H1 (cell line): ENCODE measurements at regions not wholly inside any gene's neighbourhood (a gene's known extent, or its start where the extent isn't known, plus 50 kb on each side); places are given as distances from the start of the nearest gene placed in this dataset.

ENCODE experiments used
- CTCF ChIA-PET: fragments of 300-600 bp; sonication (Branson Sonifier 250); formaldehyde crosslinking; loops from one replicate; lab custom pipeline; 2021; ENCODE audit not compliant: partially characterized antibody; lab: Charles Lee
- POLR2A ChIA-PET: fragments of 300-600 bp; sonication (Branson Sonifier 250); formaldehyde crosslinking; loops from one replicate; lab custom pipeline; 2021; ENCODE audit warnings: inconsistent platforms; ENCODE audit not compliant: partially characterized antibody; lab: Charles Lee
- DNase-seq, 2 experiments: peaks; one replicate each; pipeline versions ENCODE4 v3.0.0 to v3.0.0-alpha.2; 2010 to 2022; ENCODE audit warnings: low spot score in 2 of 2, low read depth in 1 of 2, mixed read lengths in 1 of 2
- FAIRE-seq: peaks from 2 replicates; lab custom pipeline; 2011; peaks lifted over from hg19 to GRCh38; lab: Jason Lieb, UNC
- H2AFZ ChIP-seq: 2 replicates; pipeline ENCODE4 v1.8.1; 2012; ENCODE audit warnings: low read length, inconsistent platforms
- H2AK5ac ChIP-seq: 2 replicates; pipeline ENCODE4 v1.6.1; 2013; ENCODE audit warnings: low read depth, low read length
- H2BK120ac ChIP-seq: replicated peaks from 2 replicates; pipeline ENCODE3; 2013; ENCODE audit warnings: low read depth, low read length, inconsistent platforms
- H2BK12ac ChIP-seq: 2 replicates; pipeline ENCODE4 v1.6.1; 2013; ENCODE audit warnings: low read depth, low read length
- H2BK15ac ChIP-seq: 2 replicates; pipeline ENCODE4 v1.6.1; 2013; ENCODE audit warnings: low read length
- H2BK20ac ChIP-seq: 2 replicates; pipeline ENCODE4 v1.6.1; 2013; ENCODE audit warnings: low read length
- H2BK5ac ChIP-seq: 2 replicates; pipeline ENCODE4 v1.6.1; 2013; ENCODE audit warnings: low read depth, low read length
- H3K14ac ChIP-seq: 2 replicates; pipeline ENCODE4 v1.6.1; 2013; ENCODE audit warnings: inconsistent platforms; ENCODE audit not compliant: insufficient read length
- H3K18ac ChIP-seq: 2 replicates; pipeline ENCODE4 v1.6.1; 2013; ENCODE audit warnings: low read length; ENCODE audit errors: extremely low read depth
- H3K23ac ChIP-seq: 2 replicates; pipeline ENCODE4 v1.6.1; 2013; ENCODE audit warnings: inconsistent platforms; ENCODE audit not compliant: insufficient read length
- H3K23me2 ChIP-seq: 2 replicates; pipeline ENCODE4 v1.6.1; 2013; ENCODE audit warnings: low read depth, low read length
- H3K27ac ChIP-seq: 2 replicates; pipeline ENCODE4 v1.6.1; 2011; ENCODE audit warnings: low read depth, low read length, inconsistent platforms
- H3K27me3 ChIP-seq, 4 experiments: replicated peaks in 1 of 4; 1 replicate in 1 of 4; 2 replicates in 3 of 4; pipeline versions ENCODE4 v1.6.1 to v1.8.1; 2011 to 2013; ENCODE audit warnings: low read length in 3 of 4, mild to moderate bottlenecking in 3 of 4, inconsistent platforms in 2 of 4, mixed read lengths in 2 of 4, moderate library complexity in 1 of 4; ENCODE audit not compliant: control insufficient read depth in 3 of 4, insufficient read depth in 3 of 4; ENCODE audit errors: extremely low read depth in 1 of 4
- H3K36me3 ChIP-seq, 4 experiments: 2 replicates each; pipeline versions ENCODE4 v1.6.1 to v1.8.1; 2011 to 2013; ENCODE audit warnings: mild to moderate bottlenecking in 4 of 4, low read length in 3 of 4, moderate library complexity in 2 of 4, control low read depth in 1 of 4, inconsistent platforms in 1 of 4; ENCODE audit not compliant: insufficient read depth in 4 of 4, control insufficient read depth in 2 of 4
- H3K4ac ChIP-seq: replicated peaks from 2 replicates; pipeline ENCODE3; 2013; ENCODE audit warnings: low read length, low read depth, mixed read lengths, inconsistent platforms; ENCODE audit not compliant: insufficient read length
- H3K4me1 ChIP-seq, 4 experiments: replicated peaks in 1 of 4; 1 replicate in 1 of 4; 2 replicates in 3 of 4; pipeline versions ENCODE4 v1.6.1 to v1.8.1; 2011 to 2013; ENCODE audit warnings: low read length in 3 of 4, inconsistent platforms in 2 of 4, mixed read lengths in 1 of 4; ENCODE audit not compliant: insufficient read depth in 4 of 4, control insufficient read depth in 3 of 4
- H3K4me2 ChIP-seq, 2 experiments: 2 replicates each; pipeline versions ENCODE4 v1.6.1 to v1.8.1; 2011 to 2013; ENCODE audit warnings: low read depth in 2 of 2, low read length in 2 of 2, control low read depth in 1 of 2, inconsistent platforms in 1 of 2, mild to moderate bottlenecking in 1 of 2; ENCODE audit not compliant: insufficient read depth in 1 of 2
- H3K4me3 ChIP-seq, 4 experiments: fragments of 200-600, 300-600 bp in 1 of 4; sonication (generic), shearing (Covaris generic), sonication (Bioruptor Twin) in 1 of 4; 2 replicates each; pipeline versions ENCODE4 v1.5.1 to v1.8.1; 2011 to 2016; ENCODE audit warnings: low read length in 4 of 4, low read depth in 3 of 4, control low read depth in 2 of 4, inconsistent platforms in 2 of 4, mild to moderate bottlenecking in 2 of 4, mixed read lengths in 1 of 4, moderate library complexity in 1 of 4; ENCODE audit not compliant: insufficient read depth in 2 of 4; ENCODE audit errors: extremely low read depth in 1 of 4
- H3K56ac ChIP-seq: replicated peaks from 2 replicates; pipeline ENCODE3; 2013; ENCODE audit warnings: low read depth, mild to moderate bottlenecking, mixed read lengths, low read length, inconsistent platforms; ENCODE audit not compliant: insufficient read length
- H3K79me1 ChIP-seq: 2 replicates; pipeline ENCODE4 v1.6.1; 2013; ENCODE audit warnings: low read depth, low read length, control low read depth
- H3K79me2 ChIP-seq, 2 experiments: 2 replicates each; pipeline versions ENCODE4 v1.6.1 to v1.8.1; 2012 to 2013; ENCODE audit warnings: low read length in 2 of 2, mild to moderate bottlenecking in 2 of 2, inconsistent platforms in 1 of 2; ENCODE audit not compliant: insufficient read depth in 2 of 2, control insufficient read depth in 1 of 2
- H3K9ac ChIP-seq, 4 experiments: replicated peaks in 1 of 4; 1 replicate in 1 of 4; 2 replicates in 3 of 4; pipeline versions ENCODE4 v1.6.1 to v1.8.1; 2011 to 2013; ENCODE audit warnings: low read depth in 3 of 4, low read length in 3 of 4, control low read depth in 2 of 4, mild to moderate bottlenecking in 2 of 4, moderate library complexity in 2 of 4, inconsistent platforms in 1 of 4; ENCODE audit errors: extremely low read depth in 1 of 4
- H3K9me3 ChIP-seq, 2 experiments: 2 replicates each; pipeline versions ENCODE4 v1.6.1 to v1.8.1; 2012 to 2013; ENCODE audit warnings: mild to moderate bottlenecking in 2 of 2, moderate library complexity in 2 of 2, control low read depth in 1 of 2, inconsistent platforms in 1 of 2, low read depth in 1 of 2, low read length in 1 of 2, mixed read lengths in 1 of 2; ENCODE audit not compliant: insufficient read depth in 2 of 2
- H4K20me1 ChIP-seq, 2 experiments: replicated peaks in 1 of 2; 2 replicates each; pipeline versions ENCODE3 to v1.8.1; 2011 to 2013; ENCODE audit warnings: inconsistent platforms in 2 of 2, low read length in 2 of 2, mild to moderate bottlenecking in 1 of 2; ENCODE audit not compliant: insufficient read depth in 2 of 2, control insufficient read depth in 1 of 2
- H4K5ac ChIP-seq: 2 replicates; pipeline ENCODE4 v1.6.1; 2013; ENCODE audit warnings: low read length, low read depth, mixed read lengths, inconsistent platforms; ENCODE audit not compliant: insufficient read length
- H4K8ac ChIP-seq: 2 replicates; pipeline ENCODE4 v1.8.0; 2013; ENCODE audit warnings: mild to moderate bottlenecking, moderate library complexity, low read length, inconsistent platforms; ENCODE audit not compliant: insufficient read depth; ENCODE audit errors: extremely low read depth
- H4K91ac ChIP-seq: replicated peaks from 2 replicates; pipeline ENCODE3; 2013; ENCODE audit warnings: low read length, mixed read lengths, inconsistent platforms; ENCODE audit not compliant: insufficient read length
- CEBPB ChIP-seq: IDR thresholded peaks from 2 replicates; pipeline ENCODE4 v1.6.1; 2012; ENCODE audit warnings: low read depth, low read length
- CTBP2 ChIP-seq: IDR thresholded peaks from 2 replicates; pipeline ENCODE4 v1.7.0; 2011; ENCODE audit warnings: borderline replicate concordance, mild to moderate bottlenecking, moderate library complexity, mixed read lengths, low read length; ENCODE audit not compliant: insufficient read depth, insufficient read length
- EZH2 ChIP-seq: fragments of 200-600 bp; sonication (generic); IDR thresholded peaks from 2 replicates; pipeline ENCODE4 v1.7.1; 2012; ENCODE audit warnings: low read depth, mild to moderate bottlenecking, moderate library complexity, low read length, inconsistent platforms; ENCODE audit not compliant: severe bottlenecking
- GABPA ChIP-seq: IDR thresholded peaks from 2 replicates; pipeline ENCODE4 v1.6.1; 2011; ENCODE audit warnings: mild to moderate bottlenecking, low read length, moderate library complexity, borderline replicate concordance; ENCODE audit not compliant: insufficient read depth
- HDAC2 ChIP-seq, 2 experiments: fragments of 300-600 bp in 1 of 2; sonication (generic) in 1 of 2; IDR thresholded peaks; 2 replicates each; pipeline ENCODE4 v1.6.1; 2011 to 2012; ENCODE audit warnings: low read depth in 2 of 2, low read length in 2 of 2, mild to moderate bottlenecking in 2 of 2, moderate library complexity in 2 of 2, borderline replicate concordance in 1 of 2, inconsistent platforms in 1 of 2
- HDAC6 ChIP-seq: IDR thresholded peaks from one replicate; pipeline ENCODE4 v1.7.1; 2012; ENCODE audit warnings: low read depth, mild to moderate bottlenecking, inconsistent platforms, low read length, moderate library complexity
- KDM4A ChIP-seq: IDR thresholded peaks from one replicate; pipeline ENCODE4 v1.7.1; 2012; ENCODE audit warnings: low read depth, mild to moderate bottlenecking, moderate library complexity, low read length, inconsistent platforms; ENCODE audit not compliant: severe bottlenecking
- RBBP5 ChIP-seq: IDR thresholded peaks from 2 replicates; pipeline ENCODE4 v1.7.1; 2012; ENCODE audit warnings: low read depth, mild to moderate bottlenecking, inconsistent platforms, low read length, moderate library complexity, borderline replicate concordance
- RFX5 ChIP-seq: IDR thresholded peaks from 2 replicates; pipeline ENCODE4 v1.6.1; 2011; ENCODE audit warnings: low read depth, low read length, improper control_type of control experiment, borderline replicate concordance
- RNF2 ChIP-seq: fragments of 200-900, 300-1000 bp; sonication (generic); IDR thresholded peaks from 2 replicates; pipeline ENCODE4 v1.7.1; 2016; ENCODE audit warnings: borderline replicate concordance, low read depth, mild to moderate bottlenecking, antibody characterized with exemption, low read length; ENCODE audit not compliant: poor library complexity, severe bottlenecking; ENCODE audit errors: missing control alignments
- SIN3A ChIP-seq, 2 experiments: IDR thresholded peaks in 1 of 2; conservative IDR thresholded peaks in 1 of 2; 2 replicates each; pipeline ENCODE4 v1.6.1; 2011 to 2012; ENCODE audit warnings: low read length in 2 of 2, improper control_type of control experiment in 1 of 2, low read depth in 1 of 2, mild to moderate bottlenecking in 1 of 2
- WGBS, 2 experiments: shearing (Covaris generic) in 1 of 2; methylation state at CpG; one replicate each; pipeline versions ENCODE4 v1.1.6 to v1.1.7; 2013 to 2015; ENCODE audit warnings: low lambda C conversion rate in 2 of 2, mixed read lengths in 2 of 2, inconsistent platforms in 1 of 2, low coverage in 1 of 2, missing lambda C conversion rate in 1 of 2; ENCODE audit not compliant: insufficient replicate concordance in 2 of 2, insufficient coverage in 1 of 2, insufficient read length in 1 of 2; ENCODE audit errors: extremely low coverage in 1 of 2, missing lambda C conversion rate in 1 of 2; 5-methylcytosine and 5-hydroxymethylcytosine counted together
- TF ChIP-seq, protein P1 (sequence below): IDR thresholded peaks from 2 replicates; pipeline ENCODE4 v1.6.1; 2012; ENCODE audit warnings: inconsistent platforms

DNA sequence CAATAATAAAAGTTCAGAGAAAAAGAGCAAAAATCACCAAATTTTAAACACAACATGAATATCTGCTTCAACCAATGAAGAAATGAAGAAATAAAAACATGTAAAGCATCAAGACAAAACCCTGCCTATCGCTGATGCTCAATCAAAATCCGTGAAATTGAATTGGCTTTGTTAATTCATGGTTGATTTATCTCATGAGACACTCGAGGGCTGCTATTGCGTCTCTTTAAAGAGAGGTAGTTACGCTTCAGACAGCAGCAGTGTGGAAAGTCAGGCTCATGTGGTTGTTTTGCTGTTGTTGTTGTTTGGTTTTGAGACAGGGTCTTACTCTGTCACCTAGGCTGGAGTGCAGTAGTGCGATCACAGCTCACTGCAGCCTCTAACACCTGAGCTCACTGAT lies 65.5 kb upstream of the RGS7 start:
- Histone ChIP-seq H3K36me3 (no peaks in the 10 kb centered on the region), H2BK20ac (no peak overlapping the region), H2BK120ac (no peak overlapping the region), H4K91ac (no peak overlapping the region), H4K20me1 (no peaks in the 10 kb centered on the region), H3K9me3 (no peaks in the 10 kb centered on the region), H2BK15ac (peak overlapping the region; percentile 92; the same call in 1 of the 2 replicates), H3K14ac (no peak overlapping the region), H3K23me2 (peaks cover 7% of the 10 kb centered on the region; the same call in 1 of the 2 replicates), H4K5ac (no peak overlapping the region), H2BK5ac (no peak overlapping the region), H3K4me3 (no peak overlapping the region), H3K23ac (no peak overlapping the region), H2AFZ (no peak overlapping the region), H3K56ac (no peak overlapping the region), H3K18ac (no peak overlapping the region), H3K9ac (no peak overlapping the region; a peak in 2 of 7 replicates), H3K4ac (no peak overlapping the region), H4K8ac (no peak overlapping the region), H2AK5ac (no peak overlapping the region; the same call in 1 of the 2 replicates), H3K4me2 (no peak overlapping the region), H3K4me1 (peaks cover 0 to 6% (median 1%) of the 10 kb centered on the region in 4 experiments; a peak in 2 of 7 replicates), H2BK12ac (no peak overlapping the region), H3K79me1 (no peaks in the 10 kb centered on the region), H3K27ac (no peak overlapping the region), H3K79me2 (no peaks in the 10 kb centered on the region), H3K27me3 (peaks cover 0 to 12% (median 6%) of the 10 kb centered on the region in 4 experiments; a peak in 4 of 7 replicates)
- CTCF ChIA-PET = interaction anchor here (0.7 kb wide), 1 partner anchor 64 kb away, joined by 10 read pairs; no protein-coding TSS in a partner anchor
- FAIRE-seq = no peak
- WGBS, 2 experiments = 82% methylated on average over 6 of the region's 6 CpGs; no CpG with 5 or more reads in 1 of the 2 experiments
- no peak for TF ChIP-seq CTBP2
- no peak for TF ChIP-seq RBBP5
- TF ChIP-seq, protein P1, sequence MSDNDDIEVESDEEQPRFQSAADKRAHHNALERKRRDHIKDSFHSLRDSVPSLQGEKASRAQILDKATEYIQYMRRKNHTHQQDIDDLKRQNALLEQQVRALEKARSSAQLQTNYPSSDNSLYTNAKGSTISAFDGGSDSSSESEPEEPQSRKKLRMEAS = no peak
- TF ChIP-seq GABPA = no peak
- no peak for TF ChIP-seq SIN3A (conservative IDR thresholded peaks at IDR 0.05 in 1 of 2, IDR thresholded peaks at IDR 0.05 in 1 of 2; ENCODE audit: low read depth in 1 of 2, low read length in 2 of 2)
- no peak for TF ChIP-seq KDM4A
- no peak for TF ChIP-seq HDAC2 (IDR thresholded peaks at IDR 0.05; ENCODE audit: borderline replicate concordance in 1 of 2, low read depth in 2 of 2, low read length in 2 of 2)
- no peak for TF ChIP-seq RNF2
- TF ChIP-seq RFX5 = no peak
- TF ChIP-seq HDAC6 = no peak
- TF ChIP-seq EZH2 = no peak
- TF ChIP-seq CEBPB = no peak
- DNase-seq = no peak
- POLR2A ChIA-PET = no interaction called here
